Osteocyte (in vitro differentiated cells): ENCODE measurements at regions not wholly inside any gene's neighbourhood (a gene's known extent, or its start where the extent isn't known, plus 50 kb on each side); places are given as distances from the start of the nearest gene placed in this dataset.

ENCODE experiments used
- DNase-seq: peaks from one replicate; pipeline ENCODE4 v3.0.0; 2021; ENCODE audit warnings: mixed read lengths; ENCODE audit not compliant: unreplicated experiment; ENCODE audit errors: extremely low spot score
- H3K27ac Mint-ChIP-seq: one replicate; pipeline ENCODE4 v1.8.0; 2021; ENCODE audit warnings: mild to moderate bottlenecking, mixed read lengths; ENCODE audit not compliant: unreplicated experiment
- H3K27me3 Mint-ChIP-seq: one replicate; pipeline ENCODE4 v1.8.0; 2021; ENCODE audit warnings: mixed read lengths; ENCODE audit not compliant: unreplicated experiment
- H3K36me3 Mint-ChIP-seq: one replicate; pipeline ENCODE4 v1.8.0; 2021; ENCODE audit warnings: mixed read lengths; ENCODE audit not compliant: unreplicated experiment
- H3K4me1 Mint-ChIP-seq: one replicate; pipeline ENCODE4 v1.8.0; 2021; ENCODE audit warnings: mixed read lengths; ENCODE audit not compliant: unreplicated experiment
- H3K4me3 Mint-ChIP-seq: one replicate; pipeline ENCODE4 v1.8.0; 2021; ENCODE audit warnings: mild to moderate bottlenecking, moderate library complexity, mixed read lengths; ENCODE audit not compliant: unreplicated experiment
- H3K9me3 Mint-ChIP-seq: one replicate; pipeline ENCODE4 v1.8.0; 2021; ENCODE audit warnings: mixed read lengths; ENCODE audit not compliant: unreplicated experiment
- TF ChIP-seq, protein P1 (sequence below): fragments of 200-600 bp; sonication (generic); IDR thresholded peaks from 2 replicates; pipeline ENCODE4 v1.5.0; 2021; ENCODE audit warnings: antibody characterized with exemption, mild to moderate bottlenecking, moderate library complexity

DNA sequence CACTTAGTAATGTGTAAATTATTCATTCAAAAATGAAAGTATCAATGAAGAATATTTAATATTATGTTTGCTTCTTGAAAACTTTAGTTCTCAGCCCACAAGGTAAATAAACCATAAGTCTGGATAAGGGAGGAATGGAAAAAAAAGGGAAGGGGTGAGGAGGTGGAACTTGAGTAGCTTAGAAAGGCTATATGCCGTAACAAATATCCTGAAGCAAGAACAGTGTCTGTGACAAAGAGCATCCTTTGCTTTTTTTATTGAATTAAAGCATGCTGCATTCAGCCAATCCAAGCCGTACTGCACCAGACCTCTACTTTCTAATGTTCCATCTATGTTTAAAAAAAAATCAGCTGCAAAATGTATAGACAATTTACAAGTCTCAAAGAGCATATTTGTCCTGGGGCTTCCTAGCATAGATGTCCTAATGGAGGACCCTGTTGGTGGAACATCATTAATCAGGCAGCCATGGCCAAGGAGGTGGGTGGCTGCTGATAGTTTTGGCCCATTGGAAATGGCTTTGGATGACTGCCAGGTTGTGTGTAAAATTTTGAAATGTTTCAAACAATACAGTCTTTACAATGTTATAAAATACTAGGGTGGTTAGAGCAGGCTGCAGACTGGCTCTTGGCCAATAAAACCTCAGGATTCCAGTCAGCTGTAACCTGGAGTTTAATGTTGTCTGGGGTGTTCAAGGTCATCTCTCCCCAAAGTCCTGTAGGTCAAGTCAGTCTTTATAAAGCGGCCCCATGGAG is 895.8 kb upstream of the SOX9 start:
- TF ChIP-seq, protein P1, sequence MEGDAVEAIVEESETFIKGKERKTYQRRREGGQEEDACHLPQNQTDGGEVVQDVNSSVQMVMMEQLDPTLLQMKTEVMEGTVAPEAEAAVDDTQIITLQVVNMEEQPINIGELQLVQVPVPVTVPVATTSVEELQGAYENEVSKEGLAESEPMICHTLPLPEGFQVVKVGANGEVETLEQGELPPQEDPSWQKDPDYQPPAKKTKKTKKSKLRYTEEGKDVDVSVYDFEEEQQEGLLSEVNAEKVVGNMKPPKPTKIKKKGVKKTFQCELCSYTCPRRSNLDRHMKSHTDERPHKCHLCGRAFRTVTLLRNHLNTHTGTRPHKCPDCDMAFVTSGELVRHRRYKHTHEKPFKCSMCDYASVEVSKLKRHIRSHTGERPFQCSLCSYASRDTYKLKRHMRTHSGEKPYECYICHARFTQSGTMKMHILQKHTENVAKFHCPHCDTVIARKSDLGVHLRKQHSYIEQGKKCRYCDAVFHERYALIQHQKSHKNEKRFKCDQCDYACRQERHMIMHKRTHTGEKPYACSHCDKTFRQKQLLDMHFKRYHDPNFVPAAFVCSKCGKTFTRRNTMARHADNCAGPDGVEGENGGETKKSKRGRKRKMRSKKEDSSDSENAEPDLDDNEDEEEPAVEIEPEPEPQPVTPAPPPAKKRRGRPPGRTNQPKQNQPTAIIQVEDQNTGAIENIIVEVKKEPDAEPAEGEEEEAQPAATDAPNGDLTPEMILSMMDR, result no peak
- Mint-ChIP-seq H3K27me3 (peaks cover 7% of the 10 kb centered on the region), H3K9me3 (no peaks in the 10 kb centered on the region), H3K4me3 (no peak overlapping the region), H3K36me3 (no peaks in the 10 kb centered on the region), H3K4me1 (no peaks in the 10 kb centered on the region), H3K27ac (no peak overlapping the region)
- DNase-seq, result no peak

GRCh38 chr17:71227841-71228240 is 893.0 kb upstream of the SOX9 start:
- no peaks in the 10 kb centered on the region for H3K9me3 Mint-ChIP-seq
- H3K27ac Mint-ChIP-seq, result no peak overlapping the region
- no peaks in the 10 kb centered on the region for H3K4me1 Mint-ChIP-seq
- TF ChIP-seq, protein P1, result no peak
- DNase-seq, result no peak
- H3K36me3 Mint-ChIP-seq, result no peaks in the 10 kb centered on the region
- no peak overlapping the region for H3K4me3 Mint-ChIP-seq
- peaks cover 7% of the 10 kb centered on the region for H3K27me3 Mint-ChIP-seq

DNA sequence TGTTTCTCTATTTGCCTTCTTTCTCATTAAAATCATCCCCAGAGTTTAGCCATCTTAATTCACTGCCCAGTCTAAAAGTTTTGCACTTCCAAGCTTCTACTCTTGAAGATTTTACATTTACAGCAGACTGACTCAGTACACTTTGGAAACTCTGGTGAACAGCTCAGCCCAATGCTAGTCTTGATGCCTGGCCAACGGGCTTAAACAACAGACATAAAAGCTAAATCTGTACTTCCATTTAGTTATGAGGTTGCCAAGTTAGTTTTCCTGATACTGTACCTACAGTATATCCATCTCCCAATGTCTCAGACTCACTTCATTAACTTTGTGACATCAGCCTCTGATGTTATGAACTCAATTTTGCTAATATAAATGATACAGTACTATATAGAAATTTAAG is 891.8 kb upstream of the SOX9 start:
- no peaks in the 10 kb centered on the region for H3K9me3 Mint-ChIP-seq
- H3K4me1 Mint-ChIP-seq, result no peaks in the 10 kb centered on the region
- DNase-seq, result no peak
- no peaks in the 10 kb centered on the region for H3K36me3 Mint-ChIP-seq
- peaks cover 7% of the 10 kb centered on the region for H3K27me3 Mint-ChIP-seq
- H3K4me3 Mint-ChIP-seq, result no peak overlapping the region
- TF ChIP-seq, protein P1, result no peak
- H3K27ac Mint-ChIP-seq, result no peak overlapping the region

GRCh38 chr17:71232801-71233559 is 887.8 kb upstream of the SOX9 start:
- H3K27me3 Mint-ChIP-seq, result peaks cover 8% of the 10 kb centered on the region
- DNase-seq, result no peak
- no peak overlapping the region for H3K4me3 Mint-ChIP-seq
- H3K36me3 Mint-ChIP-seq, result no peaks in the 10 kb centered on the region
- TF ChIP-seq, protein P1, result no peak
- no peak overlapping the region for H3K27ac Mint-ChIP-seq
- no peaks in the 10 kb centered on the region for H3K9me3 Mint-ChIP-seq
- peaks cover 3% of the 10 kb centered on the region for H3K4me1 Mint-ChIP-seq

- Mint-ChIP-seq H3K27me3 (peaks cover 12% of the 10 kb centered on the region), H3K9me3 (no peaks in the 10 kb centered on the region), H3K4me1 (peaks cover 3% of the 10 kb centered on the region), H3K4me3 (no peak overlapping the region), H3K27ac (no peak overlapping the region), H3K36me3 (no peaks in the 10 kb centered on the region)
- no peak for DNase-seq
- TF ChIP-seq, protein P1, result no peak
Observed at GRCh38 chr17:71234349-71234748, 886.5 kb upstream of the SOX9 start.
